MCF 10A (cell line): ENCODE measurements at regions not wholly inside any gene's neighbourhood (a gene's known extent, or its start where the extent isn't known, plus 50 kb on each side); places are given as distances from the start of the nearest gene placed in this dataset.
A peak's percentile ranks its signal among the peaks of the same experiment; 100 is the strongest.

Experiments used
- BruUV-seq: library from RNA; stranded (reverse); fragments of 400-500 nt; replicated peaks from 2 replicates; lab custom pipeline; 2021; lab: Mats Ljungman, UMichigan
- CTCF ChIA-PET: fragments of 300-600 bp; sonication (Branson Sonifier 250); formaldehyde crosslinking; extraction: SDS; loops from one replicate; lab custom pipeline; 2021; ENCODE audit warnings: antibody characterized with exemption, inconsistent platforms; lab: Yijun Ruan, JAX
- POLR2A ChIA-PET: fragments of 300-600, 350-650 bp; sonication (Branson Sonifier 250); formaldehyde crosslinking; extraction: SDS; loops from one replicate; lab custom pipeline; 2020; ENCODE audit warnings: antibody characterized with exemption, inconsistent platforms; lab: Yijun Ruan, JAX
- DNase-seq: peaks from one replicate; pipeline ENCODE4 v3.0.0-alpha.2; 2018; ENCODE audit not compliant: unreplicated experiment
- H3K27ac Mint-ChIP-seq: one replicate; pipeline ENCODE4 v1.8.0; 2022; ENCODE audit warnings: mild to moderate bottlenecking, low read depth, mixed read lengths; ENCODE audit not compliant: unreplicated experiment
- H3K27me3 Mint-ChIP-seq: one replicate; pipeline ENCODE4 v1.8.0; 2022; ENCODE audit warnings: mixed read lengths; ENCODE audit not compliant: insufficient read depth, unreplicated experiment
- H3K36me3 Mint-ChIP-seq: one replicate; pipeline ENCODE4 v1.8.0; 2022; ENCODE audit warnings: mild to moderate bottlenecking, moderate library complexity, mixed read lengths; ENCODE audit not compliant: insufficient read depth, unreplicated experiment
- H3K4me1 Mint-ChIP-seq: one replicate; pipeline ENCODE4 v1.8.0; 2022; ENCODE audit warnings: mixed read lengths; ENCODE audit not compliant: insufficient read depth, unreplicated experiment
- H3K4me3 Mint-ChIP-seq: one replicate; pipeline ENCODE4 v1.8.0; 2022; ENCODE audit warnings: mild to moderate bottlenecking, moderate library complexity, mixed read lengths; ENCODE audit not compliant: unreplicated experiment
- H3K9me3 Mint-ChIP-seq: one replicate; pipeline ENCODE4 v1.8.0; 2022; ENCODE audit warnings: mixed read lengths; ENCODE audit not compliant: unreplicated experiment
- CTCF ChIP-seq: fragments of 200-600 bp; IDR thresholded peaks from one replicate; pipeline ENCODE4 v1.8.0; 2022; ENCODE audit warnings: antibody characterized with exemption, mild to moderate bottlenecking; ENCODE audit not compliant: unreplicated experiment
- intact Hi-C: fragments of 100-400 bp; cut with micrococcal nuclease; formaldehyde crosslinking; loops from 2 replicates; pipeline ENCODE4 v1.14.1; 2022

- CTCF ChIA-PET, result interaction anchor here (0.6 to 1.6 kb wide), 5 partner anchors 9 to 71 kb away, joined by 3 to 7 read pairs (median 4); no protein-coding TSS in a partner anchor
- no peak for DNase-seq
Observed at GRCh38 chr2:39855856-39856255, 76.8 kb upstream of the THUMPD2 start.

DNA sequence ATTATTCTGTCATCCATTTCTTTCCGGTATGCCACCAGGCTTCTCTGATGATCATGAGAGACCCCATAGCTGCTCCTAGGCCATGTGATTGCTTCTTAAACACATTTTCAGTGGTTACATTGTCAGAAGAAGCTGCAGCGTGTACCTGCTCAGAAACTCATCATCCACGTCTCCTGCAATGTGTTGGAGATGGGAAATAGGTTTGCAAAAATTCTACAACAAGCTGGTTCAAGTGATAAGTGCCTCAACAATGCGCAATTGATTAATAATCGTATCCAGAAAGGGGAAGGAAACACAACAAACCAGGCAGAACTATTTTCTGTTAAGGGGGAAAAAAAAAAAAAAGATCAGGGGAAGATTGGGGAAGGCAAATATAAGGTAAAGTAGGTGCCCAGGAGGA lies 75.7 kb upstream of the THUMPD2 start:
- ChIA-PET POLR2A (no interaction called here), CTCF (interaction anchor here (0.5 to 1.6 kb wide), 4 partner anchors 14 to 633 kb away, joined by 3 to 7 read pairs (median 4); no protein-coding TSS in a partner anchor)
- no peaks in the 10 kb centered on the region for H3K4me1 Mint-ChIP-seq
- no TSS peak for BruUV-seq
- H3K36me3 Mint-ChIP-seq, result no peaks in the 10 kb centered on the region
- no peak overlapping the region for H3K27ac Mint-ChIP-seq
- no peak for DNase-seq
- H3K4me3 Mint-ChIP-seq, result no peak overlapping the region
- intact Hi-C loops, result no loop called here
- no peak for TF ChIP-seq CTCF
- H3K9me3 Mint-ChIP-seq, result no peaks in the 10 kb centered on the region
- no peaks in the 10 kb centered on the region for H3K27me3 Mint-ChIP-seq

More at GRCh38 chr2:39855856-39856255, 76.8 kb upstream of the THUMPD2 start:
- Mint-ChIP-seq H3K36me3 (no peaks in the 10 kb centered on the region), H3K27ac (no peak overlapping the region), H3K27me3 (no peaks in the 10 kb centered on the region), H3K4me3 (no peak overlapping the region), H3K9me3 (no peaks in the 10 kb centered on the region), H3K4me1 (no peaks in the 10 kb centered on the region)
- no TSS peak for BruUV-seq
- TF ChIP-seq CTCF, result no peak
- POLR2A ChIA-PET, result interaction anchor here (1.0 kb wide), 1 partner anchor 10 kb away, joined by 3 read pairs; no protein-coding TSS in a partner anchor
- intact Hi-C loops, result no loop called here

- Mint-ChIP-seq H3K9me3 (no peaks in the 10 kb centered on the region), H3K4me1 (no peaks in the 10 kb centered on the region), H3K36me3 (no peaks in the 10 kb centered on the region), H3K27ac (no peak overlapping the region), H3K27me3 (no peaks in the 10 kb centered on the region), H3K4me3 (no peak overlapping the region)
- CTCF ChIA-PET, result interaction anchor here (2.0 kb wide), 1 partner anchor 15 kb away, joined by 7 read pairs; no protein-coding TSS in a partner anchor
- POLR2A ChIA-PET, result no interaction called here
- BruUV-seq, result no TSS peak
- intact Hi-C loops, result no loop called here
- DNase-seq, result no peak
- no peak for TF ChIP-seq CTCF
Observed at GRCh38 chr2:39852831-39853230, 73.8 kb upstream of the THUMPD2 start.

GRCh38 chr2:39851651-39852110 lies 72.6 kb upstream of the THUMPD2 start:
- Mint-ChIP-seq H3K27ac (no peak overlapping the region), H3K4me1 (no peaks in the 10 kb centered on the region), H3K36me3 (no peaks in the 10 kb centered on the region), H3K27me3 (no peaks in the 10 kb centered on the region), H3K9me3 (no peaks in the 10 kb centered on the region), H3K4me3 (no peak overlapping the region)
- CTCF ChIA-PET, result interaction anchor here (0.6 to 2.0 kb wide), 2 partner anchors 14 to 338 kb away, joined by 3 to 7 read pairs; no protein-coding TSS in a partner anchor
- peak; percentile 24 for DNase-seq
- TF ChIP-seq CTCF, result no peak
- BruUV-seq, result no TSS peak
- intact Hi-C loops, result no loop called here
- POLR2A ChIA-PET, result no interaction called here
